MM.1S (cell line): ENCODE measurements at regions not wholly inside any gene's neighbourhood (a gene's known extent, or its start where the extent isn't known, plus 50 kb on each side); places are given as distances from the start of the nearest gene placed in this dataset.

Source experiments
- DNase-seq: peaks from one replicate; pipeline ENCODE4 v3.0.0-alpha.2; 2015
- H2AFZ ChIP-seq: fragments of 300-600 bp; sonication (generic); 2 replicates; pipeline ENCODE4 v1.6.0; 2016; ENCODE audit warnings: antibody characterized with exemption, low read length
- H3F3A ChIP-seq: fragments of 300-600 bp; sonication (generic); 2 replicates; pipeline ENCODE4 v1.6.1; 2016; ENCODE audit warnings: mild to moderate bottlenecking, antibody characterized with exemption, low read length, moderate library complexity, mixed read lengths; ENCODE audit not compliant: insufficient read depth
- H3K27ac ChIP-seq: fragments of 300-600 bp; sonication (generic); 2 replicates; pipeline ENCODE4 v1.5.1; 2016; ENCODE audit warnings: mild to moderate bottlenecking, low read length
- H3K27me3 ChIP-seq: fragments of 300-600 bp; sonication (generic); replicated peaks from 2 replicates; pipeline ENCODE4 v1.6.0; 2016; ENCODE audit warnings: low read length; ENCODE audit not compliant: insufficient read depth
- H3K36me3 ChIP-seq: fragments of 300-600 bp; sonication (generic); replicated peaks from 2 replicates; pipeline ENCODE4 v1.6.1; 2016; ENCODE audit warnings: mild to moderate bottlenecking, low read length, mixed read lengths; ENCODE audit not compliant: insufficient read depth
- H3K4me1 ChIP-seq: fragments of 300-600 bp; sonication (generic); 2 replicates; pipeline ENCODE4 v1.6.1; 2016; ENCODE audit warnings: low read length, mixed read lengths
- H3K4me2 ChIP-seq: fragments of 300-600 bp; sonication (generic); 2 replicates; pipeline ENCODE4 v1.6.0; 2016; ENCODE audit warnings: low read depth, low read length
- H3K4me3 ChIP-seq: fragments of 300-600 bp; sonication (generic); 2 replicates; pipeline ENCODE4 v1.5.1; 2016; ENCODE audit warnings: low read length, mixed read lengths
- H3K79me2 ChIP-seq: fragments of 300-600 bp; sonication (generic); 2 replicates; pipeline ENCODE4 v1.6.1; 2016; ENCODE audit warnings: mixed run types, low read length, mixed read lengths
- H3K9ac ChIP-seq: fragments of 300-600 bp; sonication (generic); 2 replicates; pipeline ENCODE4 v1.6.1; 2016; ENCODE audit warnings: low read length, mixed read lengths
- H3K9me2 ChIP-seq: fragments of 300-600 bp; sonication (generic); replicated peaks from 2 replicates; pipeline ENCODE4 v1.6.1; 2016; ENCODE audit warnings: mild to moderate bottlenecking, low read length, mixed read lengths; ENCODE audit not compliant: insufficient read depth
- H3K9me3 ChIP-seq: fragments of 300-600 bp; sonication (generic); replicated peaks from 2 replicates; pipeline ENCODE4 v1.6.1; 2016; ENCODE audit warnings: mild to moderate bottlenecking, low read length, mixed read lengths; ENCODE audit not compliant: insufficient read depth
- H4K20me1 ChIP-seq: fragments of 300-600 bp; sonication (generic); 2 replicates; pipeline ENCODE4 v1.6.1; 2016; ENCODE audit warnings: mild to moderate bottlenecking, low read length, moderate library complexity, mixed read lengths; ENCODE audit not compliant: insufficient read depth
- CTCF ChIP-seq: fragments of 300-600 bp; sonication (generic); IDR thresholded peaks from 2 replicates; pipeline ENCODE4 v1.5.1; 2016; ENCODE audit warnings: antibody characterized with exemption, low read length, mixed read lengths
- EZH2 ChIP-seq: fragments of 300-600 bp; sonication (generic); optimal IDR thresholded peaks from 2 replicates; pipeline ENCODE3; 2017; ENCODE audit warnings: low read depth, mild to moderate bottlenecking, antibody characterized with exemption, low read length, mixed read lengths
- EZH2phosphoT487 ChIP-seq: fragments of 300-600 bp; sonication (generic); IDR thresholded peaks from 2 replicates; pipeline ENCODE4 v1.6.1; 2018; ENCODE audit warnings: antibody characterized with exemption, low read length

- H3K4me1 ChIP-seq, result peaks cover 47% of the 10 kb centered on the region
- TF ChIP-seq EZH2 (no peak), CTCF (no peak), EZH2phosphoT487 (no peak)
- H3K4me2 ChIP-seq, result peak overlapping the region; percentile 13; the same call in 1 of the 2 replicates
- no peaks in the 10 kb centered on the region for H3K79me2 ChIP-seq
- H3K27me3 ChIP-seq, result no peaks in the 10 kb centered on the region
- no peaks in the 10 kb centered on the region for H3K9me3 ChIP-seq
- no peak overlapping the region for H2AFZ ChIP-seq
- no peaks in the 10 kb centered on the region for H3K36me3 ChIP-seq
- no peaks in the 10 kb centered on the region; the same call in 1 of the 2 replicates for H3F3A ChIP-seq
- no peaks in the 10 kb centered on the region for H3K9me2 ChIP-seq
- no peak overlapping the region for H3K27ac ChIP-seq
- H3K9ac ChIP-seq, result no peak overlapping the region
- no peak overlapping the region for H3K4me3 ChIP-seq
- DNase-seq, result peak; percentile 50
- H4K20me1 ChIP-seq, result no peaks in the 10 kb centered on the region
These were observed 488.3 kb upstream of the MAP2 start for GRCh38 chr2:208935531-208935930.

GRCh38 chr2:208937521-208937920, 486.3 kb upstream of the MAP2 start:
- Histone ChIP-seq H3K4me2 (peak overlapping the region; percentile 34), H3K9me3 (no peaks in the 10 kb centered on the region), H3K4me3 (0 out of 2 replicates have a peak overlapping the region, but pooled peaks have one; percentile 2), H3K9ac (no peak overlapping the region), H3K36me3 (no peaks in the 10 kb centered on the region), H3K27ac (peak overlapping the region; percentile 6; the same call in 1 of the 2 replicates), H3K27me3 (no peaks in the 10 kb centered on the region), H3K9me2 (no peaks in the 10 kb centered on the region), H3K79me2 (no peaks in the 10 kb centered on the region), H4K20me1 (no peaks in the 10 kb centered on the region), H3F3A (no peaks in the 10 kb centered on the region; the same call in 1 of the 2 replicates), H2AFZ (no peak overlapping the region), H3K4me1 (peaks cover 47% of the 10 kb centered on the region)
- DNase-seq, result peak; percentile 84
- no peak for TF ChIP-seq EZH2
- TF ChIP-seq CTCF, result no peak
- TF ChIP-seq EZH2phosphoT487, result no peak

- Histone ChIP-seq H4K20me1 (no peaks in the 10 kb centered on the region), H3K4me1 (peaks cover 47% of the 10 kb centered on the region), H3K4me2 (no peak overlapping the region), H3F3A (no peaks in the 10 kb centered on the region; the same call in 1 of the 2 replicates), H3K9ac (no peak overlapping the region), H3K9me3 (no peaks in the 10 kb centered on the region), H3K9me2 (no peaks in the 10 kb centered on the region), H2AFZ (no peak overlapping the region), H3K27me3 (no peaks in the 10 kb centered on the region), H3K79me2 (no peaks in the 10 kb centered on the region), H3K4me3 (no peak overlapping the region), H3K36me3 (no peaks in the 10 kb centered on the region), H3K27ac (no peak overlapping the region)
- no peak for TF ChIP-seq CTCF
- TF ChIP-seq EZH2phosphoT487, result no peak
- no peak for TF ChIP-seq EZH2
- DNase-seq, result no peak
These were observed 484.0 kb upstream of the MAP2 start for GRCh38 chr2:208939852-208940251.
